ENCODE measurements at regions not wholly inside any gene's neighbourhood (a gene's known extent, or its start where the extent isn't known, plus 50 kb on each side); places are given as distances from the start of the nearest gene placed in this dataset.

GRCh38 chr2:71940695-71941094 is 207.0 kb downstream of the CYP26B1 start:
- no peak overlapping the region for H2AFZ ChIP-seq
- no peak overlapping the region for H3K27ac Mint-ChIP-seq
- DNase-seq (ENCODE audit: low spot score) (no peak), ATAC-seq (no peak)
- H4K20me1 ChIP-seq (replicated peaks; ENCODE audit: insufficient read depth) = 0 out of 2 replicates have a peak, but pooled peaks cover 2% of the 10 kb centered on the region
- no peak overlapping the region for H3K4me2 ChIP-seq
- no peaks in the 10 kb centered on the region for H3K4me1 ChIP-seq (ENCODE audit: insufficient read depth)
- H3K4me3 Mint-ChIP-seq = no peak overlapping the region
- no peaks in the 10 kb centered on the region; the same call in 1 of the 2 replicates for H3K9me2 ChIP-seq (ENCODE audit: insufficient read depth)
- H3K27me3 Mint-ChIP-seq (ENCODE audit: insufficient read depth, low read depth, poor library complexity) = peaks cover 8% of the 10 kb centered on the region
- no peaks in the 10 kb centered on the region for H3K79me2 ChIP-seq (replicated peaks; ENCODE audit: insufficient read depth)
- H3K27me3 ChIP-seq (ENCODE audit: insufficient read depth) = no peaks in the 10 kb centered on the region
- H3K36me3 Mint-ChIP-seq (ENCODE audit: low read depth) = no peaks in the 10 kb centered on the region
- peaks cover 9% of the 10 kb centered on the region; the same call in 2 of the 3 replicates for H3K4me1 Mint-ChIP-seq
- H3K4me3 ChIP-seq = no peak overlapping the region
- H3K27ac ChIP-seq (ENCODE audit: low read depth) = no peak overlapping the region
- TF ChIP-seq CTCF (conservative IDR thresholded peaks at IDR 0.05; ENCODE audit: low read depth in 2 of 2) (no peak), JUNB (IDR thresholded peaks at IDR 0.05; ENCODE audit: unreplicated experiment) (no peak), POLR2AphosphoS5 (IDR thresholded peaks at IDR 0.05; ENCODE audit: low read depth) (no peak), EZH2 (IDR thresholded peaks at IDR 0.05; ENCODE audit: low read depth, unreplicated experiment) (no peak)
- no peaks in the 10 kb centered on the region for H3K9me3 Mint-ChIP-seq
- no peaks in the 10 kb centered on the region for H3K36me3 ChIP-seq (ENCODE audit: insufficient read depth)
- no peaks in the 10 kb centered on the region for H3F3A ChIP-seq (replicated peaks; ENCODE audit: low read depth)

- Histone ChIP-seq H3K36me3 (ENCODE audit: insufficient read depth) (no peaks in the 10 kb centered on the region), H3K27ac (ENCODE audit: low read depth) (no peak overlapping the region), H3K4me2 (no peak overlapping the region), H3F3A (replicated peaks; ENCODE audit: low read depth) (no peaks in the 10 kb centered on the region), H3K27me3 (ENCODE audit: insufficient read depth) (no peaks in the 10 kb centered on the region), H4K20me1 (replicated peaks; ENCODE audit: insufficient read depth) (0 out of 2 replicates have a peak, but pooled peaks cover 2% of the 10 kb centered on the region), H3K9me2 (ENCODE audit: insufficient read depth) (no peaks in the 10 kb centered on the region; the same call in 1 of the 2 replicates), H3K4me3 (no peak overlapping the region), H3K4me1 (ENCODE audit: insufficient read depth) (no peaks in the 10 kb centered on the region), H2AFZ (no peak overlapping the region), H3K79me2 (replicated peaks; ENCODE audit: insufficient read depth) (no peaks in the 10 kb centered on the region)
- H3K27me3 Mint-ChIP-seq (ENCODE audit: insufficient read depth, low read depth, poor library complexity) = peaks cover 6% of the 10 kb centered on the region
- H3K27ac Mint-ChIP-seq = no peak overlapping the region
- no peak for ATAC-seq
- no peak overlapping the region for H3K4me3 Mint-ChIP-seq
- no peaks in the 10 kb centered on the region for H3K36me3 Mint-ChIP-seq (ENCODE audit: low read depth)
- peaks cover 9% of the 10 kb centered on the region; the same call in 2 of the 3 replicates for H3K4me1 Mint-ChIP-seq
- no peak for DNase-seq (ENCODE audit: low spot score)
- H3K9me3 Mint-ChIP-seq = no peaks in the 10 kb centered on the region
- TF ChIP-seq ZNF331 (CRISPR knock-in tag; IDR thresholded peaks at IDR 0.05; ENCODE audit: low read depth) (no peak), ZNF462 (CRISPR knock-in tag; IDR thresholded peaks at IDR 0.05) (no peak), POLR2AphosphoS5 (IDR thresholded peaks at IDR 0.05; ENCODE audit: low read depth) (no peak), ETS1 (IDR thresholded peaks at IDR 0.05) (no peak), EZH2 (IDR thresholded peaks at IDR 0.05; ENCODE audit: low read depth, unreplicated experiment) (no peak), CREB1 (CRISPR knock-in tag; IDR thresholded peaks at IDR 0.05; ENCODE audit: low read depth) (no peak)
Observed at GRCh38 chr2:71939588-71940535, 207.8 kb downstream of the CYP26B1 start.
